ENCODE measurements at regions not wholly inside any gene's neighbourhood (a gene's known extent, or its start where the extent isn't known, plus 50 kb on each side); places are given as distances from the start of the nearest gene placed in this dataset.

DNA sequence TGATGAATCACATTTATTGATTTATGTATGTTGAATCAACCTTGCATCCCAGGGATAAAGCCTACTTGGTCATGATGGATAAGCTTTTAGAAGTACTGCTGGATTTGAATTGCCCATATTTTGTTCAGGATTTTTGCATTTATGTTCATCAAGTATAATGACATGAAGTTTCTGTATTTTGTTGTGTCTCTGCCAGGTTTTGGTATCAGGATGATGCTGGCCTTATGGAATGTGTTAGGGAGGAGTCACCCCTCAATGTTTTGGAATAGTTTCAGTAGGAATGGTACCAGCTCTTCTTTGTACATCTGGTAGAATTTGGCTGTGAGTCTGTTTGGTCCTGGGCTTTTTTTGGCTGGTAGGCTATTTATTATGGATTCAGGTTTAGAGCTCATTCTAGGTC is 1643.1 kb upstream of the B3GALT2 start:
- Histone ChIP-seq H3K27me3 (no peaks in the 10 kb centered on the region), H3K27ac (no peak overlapping the region), H3K4me3 (no peak overlapping the region), H3K9me3 (no peaks in the 10 kb centered on the region), H3K36me3 (no peaks in the 10 kb centered on the region), H3K4me1 (no peaks in the 10 kb centered on the region)
- DNase-seq (no peak), ATAC-seq (no peak)
- intact Hi-C loops (cut with DNase I; ENCODE audit: low total_unique reads) (no loop called here), in situ Hi-C loops (cut with MboI; ENCODE audit: low sequenced_read_pairs in 4 of 4) (no loop called here)
- no peak for TF ChIP-seq CTCF (IDR thresholded peaks at IDR 0.05 in 4 of 5, conservative IDR thresholded peaks at IDR 0.05 in 1 of 5)
- TF ChIP-seq POLR2A (IDR thresholded peaks at IDR 0.05) = no peak

DNA sequence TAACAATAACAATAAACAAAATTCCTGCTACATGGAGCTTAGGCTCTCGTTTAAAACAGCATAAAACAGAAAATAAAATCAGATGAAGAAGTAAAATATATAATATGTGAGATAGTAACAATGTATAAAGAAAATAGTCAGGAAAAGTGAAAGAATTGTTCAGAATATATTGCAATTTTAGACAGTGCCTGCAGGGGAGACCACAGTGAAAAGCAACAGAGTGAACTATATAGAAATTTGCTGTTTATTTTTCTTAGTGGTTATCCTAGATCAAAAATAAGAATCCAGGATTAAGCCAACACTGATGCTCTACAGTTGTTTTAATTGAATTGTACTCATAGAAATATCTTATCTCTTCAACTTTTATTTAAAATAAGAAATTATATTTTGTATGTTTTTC is 1639.0 kb upstream of the B3GALT2 start:
- H3K27me3 ChIP-seq = no peaks in the 10 kb centered on the region
- no peaks in the 10 kb centered on the region for H3K4me1 ChIP-seq
- no peak for DNase-seq
- intact Hi-C loops (cut with DNase I; ENCODE audit: low total_unique reads) (no loop called here), in situ Hi-C loops (cut with MboI; ENCODE audit: low sequenced_read_pairs in 4 of 4) (no loop called here)
- no peaks in the 10 kb centered on the region for H3K9me3 ChIP-seq
- H3K4me3 ChIP-seq = no peak overlapping the region
- H3K36me3 ChIP-seq = no peaks in the 10 kb centered on the region
- TF ChIP-seq CTCF (IDR thresholded peaks at IDR 0.05 in 4 of 5, conservative IDR thresholded peaks at IDR 0.05 in 1 of 5) (no peak), POLR2A (IDR thresholded peaks at IDR 0.05) (no peak)
- ATAC-seq = no peak
- H3K27ac ChIP-seq = no peak overlapping the region

- no peak for TF ChIP-seq POLR2A (IDR thresholded peaks at IDR 0.05)
- TF ChIP-seq CTCF (IDR thresholded peaks at IDR 0.05 in 4 of 5, conservative IDR thresholded peaks at IDR 0.05 in 1 of 5) = no peak
- H3K4me3 ChIP-seq = no peak overlapping the region
- H3K9me3 ChIP-seq = no peaks in the 10 kb centered on the region
- ATAC-seq (no peak), DNase-seq (no peak)
- H3K27me3 ChIP-seq = no peaks in the 10 kb centered on the region
- H3K27ac ChIP-seq = no peak overlapping the region
- H3K36me3 ChIP-seq = no peaks in the 10 kb centered on the region
- in situ Hi-C loops (cut with MboI; ENCODE audit: low sequenced_read_pairs in 4 of 4) (no loop called here), intact Hi-C loops (cut with DNase I; ENCODE audit: low total_unique reads) (no loop called here)
- H3K4me1 ChIP-seq = no peaks in the 10 kb centered on the region
Measured at GRCh38 chr1:194821091-194821490, 1634.7 kb upstream of the B3GALT2 start.

GRCh38 chr1:194818674-194819073 is 1632.3 kb upstream of the B3GALT2 start:
- H3K36me3 ChIP-seq = no peaks in the 10 kb centered on the region
- no peak for TF ChIP-seq CTCF (IDR thresholded peaks at IDR 0.05 in 4 of 5, conservative IDR thresholded peaks at IDR 0.05 in 1 of 5)
- no peak for TF ChIP-seq POLR2A (IDR thresholded peaks at IDR 0.05)
- DNase-seq = no peak
- in situ Hi-C loops (cut with MboI; ENCODE audit: low sequenced_read_pairs in 4 of 4) = no loop called here
- ATAC-seq = no peak
- no peaks in the 10 kb centered on the region for H3K27me3 ChIP-seq
- no peak overlapping the region for H3K27ac ChIP-seq
- intact Hi-C loops (cut with DNase I; ENCODE audit: low total_unique reads) = no loop called here
- H3K4me3 ChIP-seq = no peak overlapping the region
- H3K9me3 ChIP-seq = no peaks in the 10 kb centered on the region
- no peaks in the 10 kb centered on the region for H3K4me1 ChIP-seq

DNA sequence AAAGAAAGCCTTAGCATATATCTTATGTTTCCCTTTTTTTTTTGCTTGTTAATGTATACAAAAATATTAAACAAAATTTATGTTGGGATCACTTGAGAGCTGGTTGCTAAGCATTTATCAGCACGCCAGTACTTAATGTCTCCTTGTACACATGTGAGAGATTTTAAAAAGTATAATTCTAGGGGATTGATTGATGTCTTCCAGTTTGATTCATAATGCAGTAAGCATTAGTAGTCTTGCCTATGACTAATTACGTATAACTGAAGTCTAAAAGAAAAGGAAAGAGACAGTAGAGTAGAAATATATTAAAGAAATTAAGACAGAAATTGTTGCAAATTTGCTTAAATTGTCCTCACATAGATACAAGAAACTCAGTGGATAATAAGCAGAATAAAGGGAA is 1630.4 kb upstream of the B3GALT2 start:
- H3K9me3 ChIP-seq = no peaks in the 10 kb centered on the region
- no peaks in the 10 kb centered on the region for H3K4me1 ChIP-seq
- H3K4me3 ChIP-seq = no peak overlapping the region
- in situ Hi-C loops (cut with MboI; ENCODE audit: low sequenced_read_pairs in 4 of 4) = no loop called here
- H3K27ac ChIP-seq = no peak overlapping the region
- no peak for ATAC-seq
- H3K27me3 ChIP-seq = no peaks in the 10 kb centered on the region
- no peak for DNase-seq
- no peaks in the 10 kb centered on the region for H3K36me3 ChIP-seq
- no peak for TF ChIP-seq POLR2A (IDR thresholded peaks at IDR 0.05)
- intact Hi-C loops (cut with DNase I; ENCODE audit: low total_unique reads) = no loop called here
